ENCODE measurements at regions not wholly inside any gene's neighbourhood (a gene's known extent, or its start where the extent isn't known, plus 50 kb on each side); places are given as distances from the start of the nearest gene placed in this dataset.

GRCh38 chr4:60116592-60116991, 1083.5 kb upstream of the ADGRL3 start:
- 86% methylated on average over 3 of the region's 3 CpGs for WGBS
- no peak overlapping the region for H3K4me3 ChIP-seq
- H3K9me3 ChIP-seq = no peaks in the 10 kb centered on the region
- TF ChIP-seq EP300 (IDR thresholded peaks at IDR 0.05) (no peak), POLR2A (IDR thresholded peaks at IDR 0.05) (no peak), POLR2AphosphoS5 (IDR thresholded peaks at IDR 0.05) (no peak), CTCF (IDR thresholded peaks at IDR 0.05) (no peak)
- no peaks in the 10 kb centered on the region for H3K27me3 ChIP-seq
- no peak overlapping the region for H3K27ac ChIP-seq
- H3K36me3 ChIP-seq = no peaks in the 10 kb centered on the region
- no peaks in the 10 kb centered on the region for H3K4me1 ChIP-seq
- no peak for DNase-seq (ENCODE audit: low spot score in 2 of 2)

GRCh38 chr4:60117726-60118323, 1082.3 kb upstream of the ADGRL3 start:
- DNase-seq (ENCODE audit: low spot score in 2 of 2) = no peak
- no peaks in the 10 kb centered on the region for H3K9me3 ChIP-seq
- H3K27ac ChIP-seq = no peak overlapping the region
- 92% methylated on average over 3 of the region's 3 CpGs for WGBS
- no peaks in the 10 kb centered on the region for H3K36me3 ChIP-seq
- H3K4me1 ChIP-seq = no peaks in the 10 kb centered on the region
- H3K27me3 ChIP-seq = no peaks in the 10 kb centered on the region
- H3K4me3 ChIP-seq = no peak overlapping the region
- TF ChIP-seq CTCF (IDR thresholded peaks at IDR 0.05) = no peak
- no peak for TF ChIP-seq EP300 (IDR thresholded peaks at IDR 0.05)
- no peak for TF ChIP-seq POLR2AphosphoS5 (IDR thresholded peaks at IDR 0.05)
- no peak for TF ChIP-seq POLR2A (IDR thresholded peaks at IDR 0.05)

- 89% methylated on average over 6 of the region's 6 CpGs for WGBS
- no peaks in the 10 kb centered on the region for H3K27me3 ChIP-seq
- no peaks in the 10 kb centered on the region for H3K9me3 ChIP-seq
- no peak for DNase-seq (ENCODE audit: low spot score in 2 of 2)
- H3K4me1 ChIP-seq = no peaks in the 10 kb centered on the region
- TF ChIP-seq EP300 (IDR thresholded peaks at IDR 0.05) (no peak), POLR2A (IDR thresholded peaks at IDR 0.05) (no peak), POLR2AphosphoS5 (IDR thresholded peaks at IDR 0.05) (no peak), CTCF (IDR thresholded peaks at IDR 0.05) (no peak)
- no peak overlapping the region for H3K27ac ChIP-seq
- H3K4me3 ChIP-seq = no peak overlapping the region
- H3K36me3 ChIP-seq = no peaks in the 10 kb centered on the region
Observed at GRCh38 chr4:60122820-60123219, 1077.3 kb upstream of the ADGRL3 start.

GRCh38 chr4:60128888-60129287, 1071.2 kb upstream of the ADGRL3 start:
- no peak overlapping the region for H3K27ac ChIP-seq
- no peaks in the 10 kb centered on the region for H3K36me3 ChIP-seq
- no peaks in the 10 kb centered on the region for H3K4me1 ChIP-seq
- TF ChIP-seq POLR2A (IDR thresholded peaks at IDR 0.05) (no peak), EP300 (IDR thresholded peaks at IDR 0.05) (no peak), POLR2AphosphoS5 (IDR thresholded peaks at IDR 0.05) (no peak), CTCF (IDR thresholded peaks at IDR 0.05) (no peak)
- no peaks in the 10 kb centered on the region for H3K27me3 ChIP-seq
- H3K4me3 ChIP-seq = no peak overlapping the region
- 45% methylated on average over 4 of the region's 4 CpGs for WGBS
- no peaks in the 10 kb centered on the region for H3K9me3 ChIP-seq
- DNase-seq (ENCODE audit: low spot score in 2 of 2) = no peak

- no peak for DNase-seq (ENCODE audit: low spot score in 2 of 2)
- no peak for TF ChIP-seq POLR2AphosphoS5 (IDR thresholded peaks at IDR 0.05)
- no peak for TF ChIP-seq CTCF (IDR thresholded peaks at IDR 0.05)
- TF ChIP-seq POLR2A (IDR thresholded peaks at IDR 0.05) = no peak
- H3K4me3 ChIP-seq = no peak overlapping the region
- H3K36me3 ChIP-seq = no peaks in the 10 kb centered on the region
- H3K27ac ChIP-seq = no peak overlapping the region
- no peaks in the 10 kb centered on the region for H3K9me3 ChIP-seq
- H3K27me3 ChIP-seq = no peaks in the 10 kb centered on the region
- no peaks in the 10 kb centered on the region for H3K4me1 ChIP-seq
- WGBS = 63% methylated on average over 1 of the region's 1 CpG
Observed at GRCh38 chr4:60129740-60130139, 1070.4 kb upstream of the ADGRL3 start.
